ENCODE measurements at regions not wholly inside any gene's neighbourhood (a gene's known extent, or its start where the extent isn't known, plus 50 kb on each side); places are given as distances from the start of the nearest gene placed in this dataset.

- no peak for DNase-seq
Observed at GRCh38 chr1:229069176-229069575, 201.7 kb upstream of the RAB4A start.

GRCh38 chr1:229070168-229070567, 200.7 kb upstream of the RAB4A start:
- no peak for DNase-seq

- DNase-seq, result no peak
Observed at GRCh38 chr1:229073251-229073650, 197.7 kb upstream of the RAB4A start.

- no peak for DNase-seq
Observed at GRCh38 chr1:229075217-229075616, 195.7 kb upstream of the RAB4A start.

- DNase-seq, result no peak
Observed at GRCh38 chr1:229075716-229076115, 195.2 kb upstream of the RAB4A start.

GRCh38 chr1:229076195-229076594, 194.7 kb upstream of the RAB4A start:
- DNase-seq, result no peak

- DNase-seq, result no peak
Observed at GRCh38 chr1:229079016-229079595, 191.8 kb upstream of the RAB4A start.

GRCh38 chr1:229080361-229080760, 190.6 kb upstream of the RAB4A start:
- DNase-seq, result no peak

- DNase-seq, result no peak
Observed at GRCh38 chr1:229085291-229085690, 185.6 kb upstream of the RAB4A start.

- no peak for DNase-seq
Observed at GRCh38 chr1:229086091-229086490, 184.8 kb upstream of the RAB4A start.

- DNase-seq, result no peak
Observed at GRCh38 chr1:229086686-229087085, 184.2 kb upstream of the RAB4A start.

GRCh38 chr1:229087339-229087738, 183.6 kb upstream of the RAB4A start:
- no peak for DNase-seq

GRCh38 chr1:229087906-229088305, 183.0 kb upstream of the RAB4A start:
- no peak for DNase-seq

GRCh38 chr1:229088711-229089110, 182.2 kb upstream of the RAB4A start:
- DNase-seq, result no peak

GRCh38 chr1:229089586-229090208, 181.2 kb upstream of the RAB4A start:
- DNase-seq, result no peak

GRCh38 chr1:229091721-229092136, 179.2 kb upstream of the RAB4A start:
- no peak for DNase-seq

GRCh38 chr1:229092377-229093237, 178.3 kb upstream of the RAB4A start:
- no peak for DNase-seq

GRCh38 chr1:229093238-229093540, 177.7 kb upstream of the RAB4A start:
- DNase-seq, result no peak

- DNase-seq, result no peak
Observed at GRCh38 chr1:229093609-229094336, 177.1 kb upstream of the RAB4A start.

- no peak for DNase-seq
Observed at GRCh38 chr1:229094476-229095311, 176.2 kb upstream of the RAB4A start.

- DNase-seq, result no peak
Observed at GRCh38 chr1:229095325-229095724, 175.6 kb upstream of the RAB4A start.

- no peak for DNase-seq
Observed at GRCh38 chr1:229097356-229097755, 173.6 kb upstream of the RAB4A start.

- no peak for DNase-seq
Observed at GRCh38 chr1:229098361-229098760, 172.6 kb upstream of the RAB4A start.
